ENCODE measurements at regions not wholly inside any gene's neighbourhood (a gene's known extent, or its start where the extent isn't known, plus 50 kb on each side); places are given as distances from the start of the nearest gene placed in this dataset.

- Histone ChIP-seq H2BK20ac (ENCODE audit: low read length) (no peak overlapping the region), H3K4ac (replicated peaks; ENCODE audit: insufficient read length, low read depth, low read length) (no peak overlapping the region), H3K36me3 (ENCODE audit: control insufficient read depth in 2 of 4, insufficient read depth in 4 of 4, low read length in 3 of 4) (no peaks in the 10 kb centered on the region), H3K14ac (ENCODE audit: insufficient read length) (no peak overlapping the region), H3K23ac (ENCODE audit: insufficient read length) (no peak overlapping the region), H3K27me3 (replicated peaks in 1 of 4; ENCODE audit: control insufficient read depth in 3 of 4, extremely low read depth in 1 of 4, insufficient read depth in 3 of 4, low read length in 3 of 4) (no peaks in the 10 kb centered on the region), H3K4me2 (ENCODE audit: insufficient read depth in 1 of 2, low read depth in 2 of 2, low read length in 2 of 2) (no peak overlapping the region), H2BK5ac (ENCODE audit: low read depth, low read length) (no peak overlapping the region), H3K27ac (ENCODE audit: low read depth, low read length) (no peak overlapping the region), H4K5ac (ENCODE audit: insufficient read length, low read depth, low read length) (no peak overlapping the region), H3K79me1 (ENCODE audit: low read depth, low read length) (no peaks in the 10 kb centered on the region), H3K4me3 (ENCODE audit: extremely low read depth in 1 of 4, insufficient read depth in 2 of 4, low read depth in 3 of 4, low read length in 4 of 4) (no peak overlapping the region), H2BK15ac (ENCODE audit: low read length) (no peak overlapping the region), H2AK5ac (ENCODE audit: low read depth, low read length) (no peak overlapping the region), H2BK120ac (replicated peaks; ENCODE audit: low read depth, low read length) (no peak overlapping the region), H2BK12ac (ENCODE audit: low read depth, low read length) (no peak overlapping the region), H3K9ac (replicated peaks in 1 of 4; ENCODE audit: extremely low read depth in 1 of 4, low read depth in 3 of 4, low read length in 3 of 4) (no peak overlapping the region), H3K79me2 (ENCODE audit: control insufficient read depth in 1 of 2, insufficient read depth in 2 of 2, low read length in 2 of 2) (no peaks in the 10 kb centered on the region), H2AFZ (ENCODE audit: low read length) (0 out of 2 replicates have a peak overlapping the region, but pooled peaks have one; percentile 43), H4K20me1 (replicated peaks in 1 of 2; ENCODE audit: control insufficient read depth in 1 of 2, insufficient read depth in 2 of 2, low read length in 2 of 2) (no peaks in the 10 kb centered on the region), H3K23me2 (ENCODE audit: low read depth, low read length) (no peaks in the 10 kb centered on the region), H3K56ac (replicated peaks; ENCODE audit: insufficient read length, low read depth, low read length) (no peak overlapping the region), H3K18ac (ENCODE audit: extremely low read depth, low read length) (no peak overlapping the region), H4K91ac (replicated peaks; ENCODE audit: insufficient read length, low read length) (no peak overlapping the region), H3K4me1 (replicated peaks in 1 of 4; ENCODE audit: control insufficient read depth in 3 of 4, insufficient read depth in 4 of 4, low read length in 3 of 4) (peaks cover 0 to 4% (median 0%) of the 10 kb centered on the region in 4 experiments; a peak in 1 of 7 replicates), H3K9me3 (ENCODE audit: insufficient read depth in 2 of 2, low read depth in 1 of 2, low read length in 1 of 2) (no peaks in the 10 kb centered on the region), H4K8ac (ENCODE audit: extremely low read depth, insufficient read depth, low read length) (no peak overlapping the region)
- DNase-seq (ENCODE audit: low read depth in 1 of 2, low spot score in 2 of 2) = no peak
- CTCF ChIA-PET (ENCODE audit: partially characterized antibody) = interaction anchor here (0.6 to 1.0 kb wide), 3 partner anchors 23 to 902 kb away, joined by 3 read pairs; no protein-coding TSS in a partner anchor
- 64% methylated on average over 3 of the region's 3 CpGs; no CpG with 5 or more reads in 1 of the 2 experiments for WGBS, 2 experiments (ENCODE audit: extremely low coverage in 1 of 2, insufficient coverage in 1 of 2, insufficient read length in 1 of 2, insufficient replicate concordance in 2 of 2, low coverage in 1 of 2, low lambda C conversion rate in 2 of 2, missing lambda C conversion rate in 1 of 2)
- POLR2A ChIA-PET (ENCODE audit: partially characterized antibody) = no interaction called here
- no peak for FAIRE-seq
- TF ChIP-seq SIX5 (IDR thresholded peaks at IDR 0.05; ENCODE audit: low read depth, low read length) (no peak), HDAC2 (IDR thresholded peaks at IDR 0.05; ENCODE audit: borderline replicate concordance in 1 of 2, low read depth in 2 of 2, low read length in 2 of 2) (no peak), RXRA (IDR thresholded peaks at IDR 0.05; ENCODE audit: insufficient read depth, low read depth, low read length) (no peak), SIRT6 (IDR thresholded peaks at IDR 0.05; ENCODE audit: low read length) (no peak), CREB1 (IDR thresholded peaks at IDR 0.05) (no peak), CTCF (IDR thresholded peaks at IDR 0.05; ENCODE audit: control extremely low read depth in 1 of 3, insufficient read depth in 1 of 3, low read depth in 1 of 3, low read length in 3 of 3) (no peak), BCL11A (IDR thresholded peaks at IDR 0.05; ENCODE audit: low read depth in 2 of 2, low read length in 2 of 2) (no peak), CHD2 (IDR thresholded peaks at IDR 0.05; ENCODE audit: low read length) (no peak), JUND (IDR thresholded peaks at IDR 0.05; ENCODE audit: low read length) (no peak), EP300 (IDR thresholded peaks at IDR 0.05; ENCODE audit: borderline replicate concordance in 1 of 2, low read depth in 2 of 2, low read length in 2 of 2) (no peak), TBP (IDR thresholded peaks at IDR 0.05; ENCODE audit: low read depth, low read length) (no peak), SAP30 (IDR thresholded peaks at IDR 0.05; ENCODE audit: insufficient read depth, insufficient replicate concordance, low read length) (no peak)
Observed at GRCh38 chr2:35857498-35857897, 498.1 kb upstream of the CRIM1 start.

Data from H1 (cell line).